ENCODE measurements at regions not wholly inside any gene's neighbourhood (a gene's known extent, or its start where the extent isn't known, plus 50 kb on each side); places are given as distances from the start of the nearest gene placed in this dataset.

DNA sequence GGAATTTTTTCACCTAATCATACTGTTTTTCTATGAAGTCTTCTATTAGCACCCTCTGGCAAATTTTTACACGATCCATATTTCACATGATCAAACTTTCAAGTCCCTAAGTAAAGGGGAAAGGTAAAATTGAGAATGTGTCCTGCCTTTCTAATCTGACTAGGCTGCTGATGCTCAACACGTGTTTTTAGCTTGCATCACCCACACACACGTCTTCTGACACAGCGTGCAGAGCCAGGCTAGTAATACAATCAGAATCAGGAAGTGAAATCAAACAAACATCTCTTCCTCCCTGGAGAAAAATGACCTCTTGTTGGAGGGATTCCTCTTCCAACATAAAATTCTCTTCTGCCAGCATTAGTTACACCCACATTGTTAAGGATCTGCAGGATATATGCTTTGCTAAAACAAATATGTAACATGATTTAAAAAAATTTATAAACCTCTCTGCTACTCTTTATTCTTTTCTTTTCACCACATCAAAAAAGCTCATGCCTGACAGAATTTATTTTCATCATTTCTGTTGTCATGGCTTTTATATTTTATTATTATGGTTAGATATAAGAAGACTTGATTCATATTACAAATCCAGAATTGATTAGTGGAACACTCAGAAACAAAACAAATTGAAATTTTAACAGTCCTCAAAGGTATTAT, 122.4 kb downstream of the RAP2B start:
- H4K20me1 ChIP-seq, result no peaks in the 10 kb centered on the region
- no peaks in the 10 kb centered on the region for H3K27me3 ChIP-seq
- no peak overlapping the region for H3K9ac ChIP-seq
- H3K9me3 ChIP-seq, result peaks cover 5% of the 10 kb centered on the region; the same call in 1 of the 2 replicates
- peaks cover 8% of the 10 kb centered on the region for H3K4me1 ChIP-seq
- no peaks in the 10 kb centered on the region for H3K36me3 ChIP-seq
- TF ChIP-seq Cebpa-rat (IDR thresholded peaks at IDR 0.05), result no peak
- no peak overlapping the region for H3K4me3 ChIP-seq
- H3K4me2 ChIP-seq, result peak overlapping the region; percentile 34
- H3K27ac ChIP-seq, result no peak overlapping the region

DNA sequence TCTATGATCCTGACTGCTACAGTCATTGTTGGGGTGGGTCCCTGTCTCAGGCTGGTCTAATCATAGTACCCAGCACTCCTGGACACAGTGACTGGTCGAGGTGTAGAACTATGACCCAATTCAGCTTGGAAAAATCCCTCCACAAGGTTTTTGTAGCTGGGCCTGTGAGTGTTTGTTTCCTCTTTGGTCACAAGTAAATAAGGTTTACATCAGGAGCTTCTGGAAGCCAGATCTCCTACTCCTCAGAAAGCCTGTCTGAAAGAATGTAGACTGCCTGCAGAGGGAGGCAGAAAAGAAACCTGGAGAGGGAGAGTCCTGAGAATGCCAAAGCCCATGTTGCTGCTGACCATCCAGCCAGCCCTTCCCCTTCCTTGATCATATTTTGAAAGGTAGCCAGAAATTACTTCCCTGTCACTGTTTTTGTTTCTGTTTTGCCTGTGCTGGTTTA, 123.2 kb downstream of the RAP2B start:
- Histone ChIP-seq H3K27me3 (no peaks in the 10 kb centered on the region), H3K4me3 (no peak overlapping the region), H3K27ac (no peak overlapping the region), H3K36me3 (no peaks in the 10 kb centered on the region), H3K4me1 (peaks cover 8% of the 10 kb centered on the region), H3K4me2 (no peak overlapping the region), H3K9me3 (peaks cover 5% of the 10 kb centered on the region; the same call in 1 of the 2 replicates), H4K20me1 (no peaks in the 10 kb centered on the region), H3K9ac (no peak overlapping the region)
- TF ChIP-seq Cebpa-rat (IDR thresholded peaks at IDR 0.05), result no peak

DNA sequence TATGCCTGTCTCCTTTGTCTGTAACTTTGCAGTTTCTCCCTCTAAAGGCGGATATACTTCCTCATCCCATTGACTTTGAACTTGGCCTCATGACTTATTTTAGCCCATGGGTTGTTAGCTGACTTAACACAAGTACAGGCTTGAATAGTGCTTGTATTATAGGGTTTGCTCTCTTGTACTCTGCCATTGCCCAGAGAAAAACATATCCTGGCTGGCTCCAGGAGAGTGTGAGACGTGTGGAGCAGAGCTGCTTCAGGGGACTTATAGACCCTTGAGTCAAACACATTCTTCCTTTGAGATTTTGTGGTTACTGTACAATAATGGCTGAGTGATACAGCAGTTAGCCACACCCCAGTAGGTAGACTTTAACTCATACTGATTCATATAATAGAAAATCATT, 124.0 kb downstream of the RAP2B start:
- no peak overlapping the region for H3K9ac ChIP-seq
- peaks cover 8% of the 10 kb centered on the region for H3K4me1 ChIP-seq
- no peak overlapping the region for H3K4me3 ChIP-seq
- peaks cover 5% of the 10 kb centered on the region; the same call in 1 of the 2 replicates for H3K9me3 ChIP-seq
- H3K27me3 ChIP-seq, result no peaks in the 10 kb centered on the region
- no peak for TF ChIP-seq Cebpa-rat (IDR thresholded peaks at IDR 0.05)
- H3K36me3 ChIP-seq, result no peaks in the 10 kb centered on the region
- no peaks in the 10 kb centered on the region for H4K20me1 ChIP-seq
- H3K4me2 ChIP-seq, result no peak overlapping the region
- H3K27ac ChIP-seq, result no peak overlapping the region

DNA sequence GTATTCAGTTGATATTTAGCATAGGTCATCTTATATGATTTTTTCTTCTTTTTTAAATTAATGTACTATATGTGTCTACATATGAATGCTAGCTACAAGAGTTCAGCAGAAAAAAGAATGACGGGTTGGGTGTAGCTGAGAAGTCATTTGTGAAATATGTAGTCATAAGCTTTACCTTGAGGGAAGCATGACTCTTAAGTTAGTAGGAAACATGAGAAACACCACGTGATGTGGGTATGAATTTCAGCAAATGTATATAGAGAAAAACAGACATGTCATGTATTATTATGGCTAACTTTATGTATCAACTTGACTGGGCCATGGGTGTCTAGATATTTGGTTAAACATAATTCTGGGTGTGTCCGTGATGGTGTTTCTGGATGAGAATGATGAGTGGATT, 125.0 kb downstream of the RAP2B start:
- no peak overlapping the region for H3K4me2 ChIP-seq
- H3K9ac ChIP-seq, result no peak overlapping the region
- H3K27ac ChIP-seq, result no peak overlapping the region
- TF ChIP-seq Cebpa-rat (IDR thresholded peaks at IDR 0.05), result no peak
- no peaks in the 10 kb centered on the region for H3K27me3 ChIP-seq
- no peak overlapping the region for H3K4me3 ChIP-seq
- no peaks in the 10 kb centered on the region for H3K36me3 ChIP-seq
- no peaks in the 10 kb centered on the region for H3K9me3 ChIP-seq
- no peaks in the 10 kb centered on the region for H4K20me1 ChIP-seq
- H3K4me1 ChIP-seq, result peaks cover 8% of the 10 kb centered on the region

DNA sequence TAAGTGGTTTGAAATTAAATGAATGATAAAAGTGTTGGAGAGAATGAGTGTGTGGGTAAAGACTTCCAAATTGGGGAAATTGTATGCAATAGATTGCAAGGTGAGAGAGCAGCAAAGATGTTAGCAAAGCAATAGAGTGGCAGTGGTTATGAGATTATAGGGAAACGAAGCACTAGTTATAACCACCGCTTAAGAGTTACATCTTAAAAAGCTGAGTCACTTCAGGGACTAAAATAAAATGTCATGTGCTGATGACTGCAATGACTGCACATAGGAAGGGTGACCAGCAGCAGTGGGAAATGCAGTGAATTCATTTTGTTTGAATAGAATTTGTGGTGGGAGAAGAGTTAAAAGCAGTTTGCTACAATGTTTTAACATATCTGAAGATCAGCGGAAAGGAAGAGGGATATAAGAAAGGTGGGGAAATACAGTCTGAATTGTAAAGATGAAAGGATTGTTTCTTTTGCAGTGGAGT, 127.3 kb downstream of the RAP2B start:
- no peaks in the 10 kb centered on the region for H4K20me1 ChIP-seq
- no peaks in the 10 kb centered on the region for H3K9me3 ChIP-seq
- H3K4me1 ChIP-seq, result peaks cover 3% of the 10 kb centered on the region
- no peak overlapping the region for H3K4me3 ChIP-seq
- no peaks in the 10 kb centered on the region for H3K36me3 ChIP-seq
- no peak overlapping the region for H3K27ac ChIP-seq
- no peak overlapping the region for H3K4me2 ChIP-seq
- no peaks in the 10 kb centered on the region for H3K27me3 ChIP-seq
- no peak for TF ChIP-seq Cebpa-rat (IDR thresholded peaks at IDR 0.05)
- no peak overlapping the region for H3K9ac ChIP-seq

DNA sequence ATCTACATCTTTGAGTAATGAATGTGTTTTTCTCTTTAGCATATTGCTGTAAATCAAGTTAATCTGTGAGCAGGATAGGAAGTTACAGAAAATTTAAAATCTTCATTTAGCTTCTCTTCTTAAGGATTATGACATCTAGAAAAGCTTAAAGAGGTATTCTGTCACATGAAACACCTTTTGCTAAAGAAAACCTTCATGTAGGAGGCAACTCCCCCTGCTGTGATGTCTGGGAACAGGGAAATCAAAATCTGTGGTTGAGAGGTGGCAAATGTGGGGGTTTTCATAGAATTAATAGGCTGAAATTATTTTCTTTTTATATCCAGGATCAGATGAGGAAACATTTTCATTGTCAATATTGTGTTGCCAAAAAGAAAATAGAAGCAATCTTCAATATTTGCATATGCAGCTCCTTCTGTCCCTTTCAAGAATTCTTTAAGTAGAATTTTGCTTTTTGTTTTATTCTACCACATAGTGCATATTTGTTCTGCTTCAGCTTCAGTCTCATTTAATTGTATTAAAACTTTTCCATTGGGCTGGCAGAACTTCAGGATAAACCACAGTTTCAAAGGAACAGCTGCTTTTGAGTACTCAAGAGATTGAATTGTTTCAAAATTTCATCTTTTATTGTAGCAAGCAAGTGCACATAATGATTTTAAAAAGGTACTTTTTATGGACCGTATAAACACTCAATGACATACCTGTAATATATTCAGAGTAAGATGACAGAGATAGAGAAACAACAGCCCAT, 128.4 kb downstream of the RAP2B start:
- Histone ChIP-seq H3K9ac (no peak overlapping the region), H3K27me3 (no peaks in the 10 kb centered on the region), H3K4me1 (no peaks in the 10 kb centered on the region), H3K4me2 (no peak overlapping the region), H4K20me1 (no peaks in the 10 kb centered on the region), H3K9me3 (no peaks in the 10 kb centered on the region), H3K4me3 (no peak overlapping the region), H3K27ac (no peak overlapping the region), H3K36me3 (no peaks in the 10 kb centered on the region)
- no peak for TF ChIP-seq Cebpa-rat (IDR thresholded peaks at IDR 0.05)

DNA sequence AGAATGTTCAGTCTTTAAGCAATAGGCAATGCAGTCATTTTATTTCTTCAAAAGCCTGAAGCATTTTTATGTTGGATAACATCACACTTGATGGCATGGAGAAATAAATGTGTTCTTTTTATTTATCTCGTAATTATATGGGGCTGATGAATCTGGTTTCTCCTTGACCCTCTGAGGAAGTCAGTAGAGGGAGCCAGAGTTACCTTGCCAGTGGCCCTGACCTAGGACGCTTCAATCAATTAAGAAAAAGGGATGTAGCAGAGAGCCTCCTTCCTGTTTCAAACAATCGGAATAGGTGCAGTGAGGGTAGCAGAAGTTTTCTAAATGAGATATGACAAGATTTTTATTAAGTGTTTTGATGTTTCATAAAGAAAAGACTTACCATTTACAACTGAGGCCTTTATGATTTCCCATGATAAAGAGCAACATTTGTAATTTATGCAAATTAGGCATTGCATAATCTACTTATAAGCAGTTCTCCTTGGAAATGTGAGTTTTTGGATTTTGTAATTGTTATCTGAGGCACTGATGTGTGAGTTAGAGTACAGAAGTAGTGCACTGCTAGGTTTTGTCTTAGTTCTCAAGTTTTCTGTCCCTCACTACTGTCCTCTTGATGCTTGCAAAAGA, 129.1 kb downstream of the RAP2B start:
- no peak for TF ChIP-seq Cebpa-rat (IDR thresholded peaks at IDR 0.05)
- no peaks in the 10 kb centered on the region for H4K20me1 ChIP-seq
- H3K27ac ChIP-seq, result no peak overlapping the region
- H3K27me3 ChIP-seq, result no peaks in the 10 kb centered on the region
- no peak overlapping the region for H3K4me2 ChIP-seq
- no peaks in the 10 kb centered on the region for H3K36me3 ChIP-seq
- H3K9me3 ChIP-seq, result no peaks in the 10 kb centered on the region
- H3K4me3 ChIP-seq, result no peak overlapping the region
- H3K4me1 ChIP-seq, result no peaks in the 10 kb centered on the region
- no peak overlapping the region for H3K9ac ChIP-seq

DNA sequence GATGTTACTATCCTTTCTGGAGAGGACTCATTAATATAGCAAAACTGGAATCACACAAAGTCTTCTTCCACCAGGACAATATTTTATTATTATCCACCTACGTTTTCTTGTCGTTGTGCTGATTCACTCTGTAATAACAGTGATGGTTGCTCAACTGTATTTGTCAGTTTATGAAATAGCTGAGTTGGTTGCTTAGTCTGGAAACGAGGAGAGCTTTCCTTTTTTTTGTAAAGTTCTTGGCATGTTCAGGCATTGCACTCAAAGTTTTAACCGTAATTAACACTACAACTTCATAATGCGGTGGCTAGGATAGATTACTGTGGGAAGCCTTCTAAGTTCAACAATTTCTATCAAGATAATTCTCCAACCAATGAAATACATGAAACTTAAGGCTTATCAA, 131.2 kb downstream of the RAP2B start:
- H3K9me3 ChIP-seq, result no peaks in the 10 kb centered on the region
- H3K27ac ChIP-seq, result no peak overlapping the region
- TF ChIP-seq Cebpa-rat (IDR thresholded peaks at IDR 0.05), result no peak
- no peaks in the 10 kb centered on the region for H3K36me3 ChIP-seq
- H3K4me1 ChIP-seq, result no peaks in the 10 kb centered on the region
- H4K20me1 ChIP-seq, result no peaks in the 10 kb centered on the region
- H3K4me3 ChIP-seq, result no peak overlapping the region
- H3K9ac ChIP-seq, result no peak overlapping the region
- H3K27me3 ChIP-seq, result no peaks in the 10 kb centered on the region
- H3K4me2 ChIP-seq, result no peak overlapping the region

DNA sequence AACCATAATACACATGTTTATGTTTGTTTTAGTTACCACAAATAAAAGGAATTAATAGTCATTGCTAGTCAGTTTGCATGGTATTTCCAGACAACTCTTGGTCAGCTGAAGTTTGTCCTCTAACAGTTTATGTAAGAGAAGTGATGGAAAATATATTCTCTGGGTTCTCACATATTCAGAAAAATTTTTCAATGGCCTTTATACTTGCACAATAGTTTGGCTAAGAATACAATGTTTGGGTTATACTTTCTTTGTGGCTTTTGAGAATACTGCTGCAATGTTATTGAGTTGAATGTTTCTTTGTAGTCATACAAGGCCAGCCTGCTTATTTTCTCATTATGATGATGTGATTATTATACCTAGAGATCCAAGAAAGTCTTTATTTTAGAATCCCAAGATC, 133.9 kb downstream of the RAP2B start:
- Histone ChIP-seq H3K36me3 (no peaks in the 10 kb centered on the region), H4K20me1 (no peaks in the 10 kb centered on the region), H3K9ac (no peak overlapping the region), H3K9me3 (no peaks in the 10 kb centered on the region), H3K4me1 (no peaks in the 10 kb centered on the region), H3K4me3 (no peak overlapping the region), H3K27ac (no peak overlapping the region), H3K4me2 (no peak overlapping the region), H3K27me3 (no peaks in the 10 kb centered on the region)
- no peak for TF ChIP-seq Cebpa-rat (IDR thresholded peaks at IDR 0.05)

DNA sequence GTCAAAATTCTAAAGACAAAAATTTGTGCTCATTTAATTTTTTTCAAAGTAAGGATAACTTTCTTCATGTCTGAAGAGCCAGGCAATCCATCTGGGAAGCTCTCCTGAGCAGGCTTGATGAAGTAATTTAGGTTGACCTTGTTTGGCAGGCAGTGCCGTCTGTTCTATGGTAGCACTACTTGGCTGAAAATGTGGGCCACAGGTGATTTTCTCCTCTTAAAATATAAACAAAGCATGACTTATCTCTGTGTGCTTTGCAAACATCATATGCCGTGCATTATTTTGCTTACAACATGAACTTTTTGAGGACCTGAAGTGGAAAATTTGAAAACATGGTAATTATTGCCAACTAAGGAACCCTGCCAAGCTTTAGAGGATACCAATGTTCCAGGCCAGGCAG, 143.2 kb downstream of the RAP2B start:
- Histone ChIP-seq H3K27me3 (no peaks in the 10 kb centered on the region), H3K9ac (no peak overlapping the region), H3K4me2 (no peak overlapping the region), H3K9me3 (no peaks in the 10 kb centered on the region), H3K4me3 (no peak overlapping the region), H3K36me3 (no peaks in the 10 kb centered on the region), H4K20me1 (no peaks in the 10 kb centered on the region), H3K27ac (no peak overlapping the region), H3K4me1 (no peaks in the 10 kb centered on the region)
- TF ChIP-seq Cebpa-rat (IDR thresholded peaks at IDR 0.05), result no peak

Data from BLaER1 (cell line).